ENCODE measurements at regions not wholly inside any gene's neighbourhood (a gene's known extent, or its start where the extent isn't known, plus 50 kb on each side); places are given as distances from the start of the nearest gene placed in this dataset.

DNA sequence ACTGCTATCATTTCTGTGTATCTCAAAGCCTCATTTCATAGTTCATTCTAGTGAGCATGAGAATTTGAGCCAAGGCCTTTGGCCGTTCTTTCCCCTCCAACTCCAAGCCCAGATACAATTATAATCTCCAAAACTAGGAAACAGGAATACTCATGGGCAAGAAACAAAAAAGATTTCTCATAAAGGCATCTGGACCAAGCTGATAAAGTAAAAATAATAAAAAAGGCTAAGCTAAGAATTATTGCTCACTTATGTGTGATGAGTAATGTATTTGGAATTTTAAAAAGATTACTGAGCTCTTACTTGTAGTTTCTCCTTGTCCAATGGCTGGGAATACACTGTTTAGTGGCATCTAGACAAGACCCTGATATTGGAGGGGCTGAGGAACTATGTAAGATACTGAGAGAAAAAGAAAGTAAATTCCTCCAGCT lies 196.4 kb upstream of the POM121L12 start:
- no peak overlapping the region for H2BK12ac ChIP-seq (ENCODE audit: low read length in 2 of 2)
- H4K91ac ChIP-seq (ENCODE audit: low read length): no peak overlapping the region
- H2BK15ac ChIP-seq (ENCODE audit: low read depth, poor library complexity, severe bottlenecking): no peak overlapping the region
- no peaks in the 10 kb centered on the region for H3K9me3 ChIP-seq (ENCODE audit: control insufficient read depth, low read length)
- H2BK5ac ChIP-seq (ENCODE audit: low read depth, low read length, poor library complexity, severe bottlenecking): no peak overlapping the region
- no peak overlapping the region for H3K14ac ChIP-seq (ENCODE audit: low read length in 2 of 2)
- H3K4me1 ChIP-seq (ENCODE audit: control insufficient read depth, insufficient read depth, low read depth, low read length): no peaks in the 10 kb centered on the region
- no peak overlapping the region for H3K9ac ChIP-seq (ENCODE audit: low read length)
- no peak overlapping the region for H4K8ac ChIP-seq (ENCODE audit: low read length)
- WGBS: 27% methylated on average over 1 of the region's 1 CpG
- no peak overlapping the region for H2AFZ ChIP-seq (ENCODE audit: low read depth, low read length)
- H3K4me3 ChIP-seq (ENCODE audit: insufficient read depth in 1 of 2, low read depth in 1 of 2, low read length in 2 of 2): no peak overlapping the region
- no peak overlapping the region for H3K4ac ChIP-seq (ENCODE audit: low read depth in 1 of 2, low read length in 2 of 2)
- no peaks in the 10 kb centered on the region for H3K36me3 ChIP-seq (ENCODE audit: control insufficient read depth in 1 of 2, insufficient read depth in 2 of 2, low read depth in 1 of 2, low read length in 2 of 2)
- no peak overlapping the region for H3K18ac ChIP-seq (ENCODE audit: low read depth in 1 of 2, low read length in 2 of 2)
- no peak overlapping the region for H3K4me2 ChIP-seq (ENCODE audit: low read length, poor library complexity, severe bottlenecking)
- no peaks in the 10 kb centered on the region for H3K27me3 ChIP-seq (ENCODE audit: control insufficient read depth in 1 of 2, insufficient read depth in 1 of 2, low read length in 2 of 2)
- no peak overlapping the region for H2AK5ac ChIP-seq (ENCODE audit: low read length, severe bottlenecking)
- no peak overlapping the region for H2BK120ac ChIP-seq (ENCODE audit: low read depth, low read length)
- H3K27ac ChIP-seq (ENCODE audit: low read length, poor library complexity, severe bottlenecking): no peak overlapping the region
- H3K79me1 ChIP-seq (replicated peaks; ENCODE audit: low read length, poor library complexity, severe bottlenecking): no peaks in the 10 kb centered on the region
- no peak overlapping the region for H3K23ac ChIP-seq (ENCODE audit: low read length in 2 of 2)
- peak; percentile 80 for DNase-seq

DNA sequence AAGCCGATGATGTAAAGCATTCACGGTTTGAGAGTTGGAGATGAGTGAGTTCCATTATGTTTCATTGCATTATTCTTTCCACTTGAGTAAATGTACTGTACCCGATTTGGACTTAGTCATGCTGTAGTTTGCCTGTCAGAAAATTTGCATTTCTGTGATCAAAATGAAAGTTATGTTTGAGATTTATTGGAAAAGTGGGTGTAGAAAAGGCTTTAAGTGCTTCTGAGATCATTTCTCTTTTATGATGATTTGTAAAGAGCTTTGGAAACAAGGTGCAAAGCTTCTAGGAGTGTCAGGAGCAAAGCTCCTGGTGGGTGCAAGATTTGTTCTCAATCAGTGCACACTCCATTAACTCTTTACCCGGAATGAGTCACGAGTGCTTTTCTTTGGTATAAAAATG lies 204.1 kb upstream of the POM121L12 start:
- H3K4me3 ChIP-seq (ENCODE audit: insufficient read depth in 1 of 2, low read depth in 1 of 2, low read length in 2 of 2): no peak overlapping the region
- H4K8ac ChIP-seq (ENCODE audit: low read length): no peak overlapping the region
- WGBS: 81% methylated on average over 3 of the region's 5 CpGs
- no peak overlapping the region for H2BK5ac ChIP-seq (ENCODE audit: low read depth, low read length, poor library complexity, severe bottlenecking)
- H3K4me2 ChIP-seq (ENCODE audit: low read length, poor library complexity, severe bottlenecking): no peak overlapping the region
- H4K91ac ChIP-seq (ENCODE audit: low read length): no peak overlapping the region
- no peak overlapping the region for H3K18ac ChIP-seq (ENCODE audit: low read depth in 1 of 2, low read length in 2 of 2)
- no peaks in the 10 kb centered on the region for H3K9me3 ChIP-seq (ENCODE audit: control insufficient read depth, low read length)
- no peak overlapping the region for H2AFZ ChIP-seq (ENCODE audit: low read depth, low read length)
- no peak overlapping the region for H3K4ac ChIP-seq (ENCODE audit: low read depth in 1 of 2, low read length in 2 of 2)
- no peaks in the 10 kb centered on the region for H3K36me3 ChIP-seq (ENCODE audit: control insufficient read depth in 1 of 2, insufficient read depth in 2 of 2, low read depth in 1 of 2, low read length in 2 of 2)
- no peaks in the 10 kb centered on the region for H3K79me1 ChIP-seq (replicated peaks; ENCODE audit: low read length, poor library complexity, severe bottlenecking)
- H2BK15ac ChIP-seq (ENCODE audit: low read depth, poor library complexity, severe bottlenecking): no peak overlapping the region
- no peak overlapping the region for H3K23ac ChIP-seq (ENCODE audit: low read length in 2 of 2)
- no peak overlapping the region for H3K27ac ChIP-seq (ENCODE audit: low read length, poor library complexity, severe bottlenecking)
- H2AK5ac ChIP-seq (ENCODE audit: low read length, severe bottlenecking): no peak overlapping the region
- DNase-seq: no peak
- H3K4me1 ChIP-seq (ENCODE audit: control insufficient read depth, insufficient read depth, low read depth, low read length): no peaks in the 10 kb centered on the region
- no peak overlapping the region for H3K14ac ChIP-seq (ENCODE audit: low read length in 2 of 2)
- no peak overlapping the region for H2BK120ac ChIP-seq (ENCODE audit: low read depth, low read length)
- no peaks in the 10 kb centered on the region for H3K27me3 ChIP-seq (ENCODE audit: control insufficient read depth in 1 of 2, insufficient read depth in 1 of 2, low read length in 2 of 2)
- no peak overlapping the region for H3K9ac ChIP-seq (ENCODE audit: low read length)
- no peak overlapping the region for H2BK12ac ChIP-seq (ENCODE audit: low read length in 2 of 2)

DNA sequence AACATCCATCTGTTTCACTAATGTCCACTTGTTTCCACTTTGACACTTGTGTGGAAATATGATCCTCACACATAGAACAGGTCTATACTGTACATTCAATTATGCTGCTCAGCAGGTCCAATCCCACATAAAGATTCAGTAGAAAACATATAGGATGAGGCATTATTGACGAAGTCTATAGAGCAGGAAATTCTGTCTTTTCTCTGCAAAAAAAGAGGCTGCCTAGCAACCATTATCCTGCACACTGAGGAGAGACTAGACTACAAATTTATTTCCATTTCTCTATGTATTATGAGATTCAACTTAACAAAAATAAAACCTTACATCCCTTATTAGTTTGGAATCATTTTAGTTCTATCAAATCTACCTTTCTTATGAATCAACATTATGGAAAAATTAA lies 204.6 kb upstream of the POM121L12 start:
- H2BK12ac ChIP-seq (ENCODE audit: low read length in 2 of 2): no peak overlapping the region
- no peak overlapping the region for H3K23ac ChIP-seq (ENCODE audit: low read length in 2 of 2)
- no peak overlapping the region for H2BK5ac ChIP-seq (ENCODE audit: low read depth, low read length, poor library complexity, severe bottlenecking)
- H3K36me3 ChIP-seq (ENCODE audit: control insufficient read depth in 1 of 2, insufficient read depth in 2 of 2, low read depth in 1 of 2, low read length in 2 of 2): no peaks in the 10 kb centered on the region
- no peak overlapping the region for H3K27ac ChIP-seq (ENCODE audit: low read length, poor library complexity, severe bottlenecking)
- no peak overlapping the region for H2BK15ac ChIP-seq (ENCODE audit: low read depth, poor library complexity, severe bottlenecking)
- no peak overlapping the region for H4K91ac ChIP-seq (ENCODE audit: low read length)
- H2AK5ac ChIP-seq (ENCODE audit: low read length, severe bottlenecking): no peak overlapping the region
- no peak overlapping the region for H3K4me3 ChIP-seq (ENCODE audit: insufficient read depth in 1 of 2, low read depth in 1 of 2, low read length in 2 of 2)
- H3K9ac ChIP-seq (ENCODE audit: low read length): no peak overlapping the region
- no peak overlapping the region for H3K14ac ChIP-seq (ENCODE audit: low read length in 2 of 2)
- no peak for DNase-seq
- no peak overlapping the region for H2AFZ ChIP-seq (ENCODE audit: low read depth, low read length)
- no peak overlapping the region for H4K8ac ChIP-seq (ENCODE audit: low read length)
- no peak overlapping the region for H3K4ac ChIP-seq (ENCODE audit: low read depth in 1 of 2, low read length in 2 of 2)
- WGBS: 71% methylated on average over 1 of the region's 1 CpG
- no peak overlapping the region for H2BK120ac ChIP-seq (ENCODE audit: low read depth, low read length)
- H3K9me3 ChIP-seq (ENCODE audit: control insufficient read depth, low read length): no peaks in the 10 kb centered on the region
- no peak overlapping the region for H3K4me2 ChIP-seq (ENCODE audit: low read length, poor library complexity, severe bottlenecking)
- H3K18ac ChIP-seq (ENCODE audit: low read depth in 1 of 2, low read length in 2 of 2): no peak overlapping the region
- no peaks in the 10 kb centered on the region for H3K27me3 ChIP-seq (ENCODE audit: control insufficient read depth in 1 of 2, insufficient read depth in 1 of 2, low read length in 2 of 2)
- H3K4me1 ChIP-seq (ENCODE audit: control insufficient read depth, insufficient read depth, low read depth, low read length): no peaks in the 10 kb centered on the region
- H3K79me1 ChIP-seq (replicated peaks; ENCODE audit: low read length, poor library complexity, severe bottlenecking): no peaks in the 10 kb centered on the region

- Histone ChIP-seq H3K9me3 (ENCODE audit: control insufficient read depth, low read length) (peaks cover 9% of the 10 kb centered on the region), H4K91ac (ENCODE audit: low read length) (no peak overlapping the region), H3K36me3 (ENCODE audit: control insufficient read depth in 1 of 2, insufficient read depth in 2 of 2, low read depth in 1 of 2, low read length in 2 of 2) (no peaks in the 10 kb centered on the region), H2AK5ac (ENCODE audit: low read length, severe bottlenecking) (no peak overlapping the region), H3K18ac (ENCODE audit: low read depth in 1 of 2, low read length in 2 of 2) (no peak overlapping the region), H3K27me3 (ENCODE audit: control insufficient read depth in 1 of 2, insufficient read depth in 1 of 2, low read length in 2 of 2) (no peaks in the 10 kb centered on the region), H3K14ac (ENCODE audit: low read length in 2 of 2) (no peak overlapping the region), H2BK12ac (ENCODE audit: low read length in 2 of 2) (no peak overlapping the region), H3K9ac (ENCODE audit: low read length) (no peak overlapping the region), H3K79me1 (replicated peaks; ENCODE audit: low read length, poor library complexity, severe bottlenecking) (no peaks in the 10 kb centered on the region), H3K4me1 (ENCODE audit: control insufficient read depth, insufficient read depth, low read depth, low read length) (no peaks in the 10 kb centered on the region), H4K8ac (ENCODE audit: low read length) (no peak overlapping the region), H3K4me3 (ENCODE audit: insufficient read depth in 1 of 2, low read depth in 1 of 2, low read length in 2 of 2) (no peak overlapping the region), H3K4ac (ENCODE audit: low read depth in 1 of 2, low read length in 2 of 2) (no peak overlapping the region), H3K23ac (ENCODE audit: low read length in 2 of 2) (no peak overlapping the region), H2BK15ac (ENCODE audit: low read depth, poor library complexity, severe bottlenecking) (no peak overlapping the region), H3K4me2 (ENCODE audit: low read length, poor library complexity, severe bottlenecking) (no peak overlapping the region), H2BK120ac (ENCODE audit: low read depth, low read length) (no peak overlapping the region), H2AFZ (ENCODE audit: low read depth, low read length) (no peak overlapping the region), H3K27ac (ENCODE audit: low read length, poor library complexity, severe bottlenecking) (no peak overlapping the region), H2BK5ac (ENCODE audit: low read depth, low read length, poor library complexity, severe bottlenecking) (no peak overlapping the region)
- no peak for DNase-seq
- WGBS: 70% methylated on average over 4 of the region's 6 CpGs
Measured at GRCh38 chr7:52826515-52827265, 208.7 kb upstream of the POM121L12 start.

Measured in mesenchymal stem cell (in vitro differentiated cells and primary cell).